ENCODE measurements at regions not wholly inside any gene's neighbourhood (a gene's known extent, or its start where the extent isn't known, plus 50 kb on each side); places are given as distances from the start of the nearest gene placed in this dataset.

DNA sequence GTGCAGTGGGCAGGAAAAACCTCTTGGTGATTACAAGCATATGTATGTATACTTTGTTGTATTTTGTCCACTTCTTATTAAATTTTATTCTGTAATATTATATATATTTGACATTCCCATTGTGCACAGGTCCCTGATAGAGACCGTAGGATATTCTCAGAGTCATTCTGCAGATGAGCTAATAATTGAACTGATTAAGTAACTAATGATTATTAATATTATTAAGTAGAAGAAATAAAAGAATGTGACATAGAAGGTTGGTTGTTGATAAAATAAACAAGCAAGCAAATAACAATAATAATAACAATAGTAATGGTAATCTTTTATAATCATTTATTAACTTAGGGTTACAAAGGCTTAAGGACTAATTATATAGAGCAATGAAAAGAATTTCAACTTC, 780.6 kb upstream of the ZWINT start:
- no peak for DNase-seq

DNA sequence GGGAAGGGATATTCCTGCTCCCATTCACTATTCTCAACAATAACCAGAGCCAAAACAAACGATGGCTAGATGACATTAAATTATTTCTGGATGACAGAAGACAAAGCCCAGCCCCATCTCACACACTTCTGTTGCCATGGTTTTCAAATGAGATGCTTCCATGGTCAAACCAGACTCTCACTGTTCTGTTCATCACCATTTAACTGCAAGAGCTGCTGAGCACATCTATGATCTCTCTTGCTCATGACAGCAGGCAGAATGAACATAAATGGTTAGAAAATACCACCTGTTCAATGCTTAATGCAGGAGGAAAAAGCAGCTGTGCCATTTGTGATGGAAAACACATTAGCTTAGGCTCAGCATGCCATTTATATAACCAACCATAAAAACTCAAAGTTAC, 758.6 kb upstream of the ZWINT start:
- ATAC-seq (no peak), DNase-seq (no peak)
- no peaks in the 10 kb centered on the region for H3K36me3 ChIP-seq (ENCODE audit: insufficient read depth in 1 of 2, low read depth in 1 of 2)
- H3K27ac ChIP-seq: no peak overlapping the region
- TF ChIP-seq CTCF (IDR thresholded peaks at IDR 0.05): no peak
- H3K4me1 ChIP-seq: no peaks in the 10 kb centered on the region
- H3K4me3 ChIP-seq: no peak overlapping the region
- no peaks in the 10 kb centered on the region for H3K27me3 ChIP-seq (ENCODE audit: insufficient read depth in 3 of 3, low read length in 2 of 3)
- H3K9me3 ChIP-seq: no peaks in the 10 kb centered on the region
- 38 to 58% (median 45%) methylated on average over 1 of the region's 1 CpG for WGBS, 3 donors
- intact Hi-C loops (cut with DNase I): no loop called here

More for the DNA sequence above, 780.6 kb upstream of the ZWINT start:
- H3K27me3 ChIP-seq (ENCODE audit: insufficient read depth in 3 of 3, low read length in 2 of 3): no peaks in the 10 kb centered on the region
- intact Hi-C loops (cut with DNase I): no loop called here
- no peak for ATAC-seq
- no peak overlapping the region for H3K4me3 ChIP-seq
- WGBS, 3 donors: 88 to 90% (median 88%) methylated on average over 1 of the region's 1 CpG
- peaks cover 5% of the 10 kb centered on the region for H3K9me3 ChIP-seq
- no peaks in the 10 kb centered on the region for H3K36me3 ChIP-seq (ENCODE audit: insufficient read depth in 1 of 2, low read depth in 1 of 2)
- H3K4me1 ChIP-seq: no peaks in the 10 kb centered on the region
- TF ChIP-seq CTCF (IDR thresholded peaks at IDR 0.05): no peak
- H3K27ac ChIP-seq: no peak overlapping the region

DNA sequence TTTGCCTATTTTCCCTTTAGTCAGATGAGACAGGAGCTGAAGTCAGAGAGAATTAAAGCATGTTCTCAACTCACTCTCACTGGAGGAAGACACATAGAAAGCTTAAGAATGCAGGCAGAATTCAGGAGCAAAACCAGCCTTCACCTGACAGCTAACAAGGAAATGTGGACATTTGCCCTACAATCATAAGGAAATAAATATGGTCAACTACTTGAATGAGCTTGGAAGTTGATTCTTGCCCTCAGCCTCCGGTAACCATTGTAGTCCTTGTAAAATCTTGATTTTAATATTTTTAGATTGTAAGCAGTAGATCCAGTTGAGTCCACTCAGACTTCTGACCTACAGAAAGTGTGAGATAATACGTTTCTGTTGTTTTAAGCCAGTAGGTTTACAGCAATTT, 752.5 kb upstream of the ZWINT start:
- Histone ChIP-seq H3K36me3 (ENCODE audit: insufficient read depth in 1 of 2, low read depth in 1 of 2) (no peaks in the 10 kb centered on the region), H3K27ac (no peak overlapping the region), H3K27me3 (ENCODE audit: insufficient read depth in 3 of 3, low read length in 2 of 3) (no peaks in the 10 kb centered on the region), H3K4me1 (no peaks in the 10 kb centered on the region), H3K9me3 (peaks cover 3% of the 10 kb centered on the region), H3K4me3 (no peak overlapping the region)
- TF ChIP-seq CTCF (IDR thresholded peaks at IDR 0.05): no peak
- ATAC-seq (no peak), DNase-seq (no peak)
- WGBS, 3 donors: 73 to 79% (median 78%) methylated on average over 2 of the region's 2 CpGs
- intact Hi-C loops (cut with DNase I): no loop called here

- Histone ChIP-seq H3K4me1 (no peaks in the 10 kb centered on the region), H3K9me3 (no peaks in the 10 kb centered on the region), H3K36me3 (ENCODE audit: insufficient read depth in 1 of 2, low read depth in 1 of 2) (no peaks in the 10 kb centered on the region), H3K4me3 (no peak overlapping the region), H3K27ac (no peak overlapping the region), H3K27me3 (ENCODE audit: insufficient read depth in 3 of 3, low read length in 2 of 3) (no peaks in the 10 kb centered on the region)
- ATAC-seq: no peak
- WGBS, 3 donors: 41 to 62% (median 44%) methylated on average over 1 of the region's 1 CpG
- intact Hi-C loops (cut with DNase I): no loop called here
- no peak for TF ChIP-seq CTCF (IDR thresholded peaks at IDR 0.05)
- no peak for DNase-seq
Observed at GRCh38 chr10:57102236-57102635, 741.2 kb upstream of the ZWINT start.

DNA sequence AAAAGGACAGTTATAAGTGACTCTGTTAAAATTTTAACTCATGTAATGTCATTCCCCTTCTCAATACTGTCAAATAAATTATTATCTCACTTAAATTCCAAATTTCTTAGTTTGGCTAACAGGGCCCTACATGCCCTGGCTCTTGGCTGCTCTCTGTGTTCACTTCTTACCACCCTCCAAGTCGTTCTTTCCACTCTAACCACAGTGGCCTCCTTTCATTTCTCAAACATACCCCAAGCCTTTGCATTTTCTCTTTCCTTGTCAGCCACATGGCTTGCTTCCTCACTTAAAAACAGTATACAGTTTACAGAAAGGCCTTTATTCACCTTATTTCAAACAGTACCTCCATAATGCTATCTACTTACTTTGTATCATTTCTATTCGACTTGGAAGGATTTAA, 737.1 kb upstream of the ZWINT start:
- Histone ChIP-seq H3K4me1 (no peaks in the 10 kb centered on the region), H3K9me3 (no peaks in the 10 kb centered on the region), H3K27me3 (ENCODE audit: insufficient read depth in 3 of 3, low read length in 2 of 3) (no peaks in the 10 kb centered on the region), H3K36me3 (ENCODE audit: insufficient read depth in 1 of 2, low read depth in 1 of 2) (no peaks in the 10 kb centered on the region), H3K27ac (no peak overlapping the region), H3K4me3 (no peak overlapping the region)
- WGBS, 3 donors: 47 to 63% (median 60%) methylated on average over 2 of the region's 2 CpGs
- ATAC-seq (no peak), DNase-seq (no peak)
- TF ChIP-seq CTCF (IDR thresholded peaks at IDR 0.05): no peak
- intact Hi-C loops (cut with DNase I): no loop called here
